Upper lobe of right lung (tissue), 1 donor: ENCODE measurements at regions not wholly inside any gene's neighbourhood (a gene's known extent, or its start where the extent isn't known, plus 50 kb on each side); places are given as distances from the start of the nearest gene placed in this dataset.
A peak's percentile ranks its signal among the peaks of the same experiment; 100 is the strongest.

Source experiments
- ATAC-seq: fragments of 200-7000 bp; cut with Tn5 transposase; one replicate; pipeline ENCODE4 v1.9.1; 2020; ENCODE audit warnings: mild to moderate bottlenecking, moderate library complexity
- DNase-seq: peaks from one replicate; pipeline ENCODE4 v3.0.0-alpha.2; 2020
- H3K27ac ChIP-seq: fragments of 200-600 bp; one replicate; pipeline ENCODE4 v1.8.0; 2022
- H3K27me3 ChIP-seq: fragments of 200-600 bp; one replicate; pipeline ENCODE4 v1.8.0; 2022; ENCODE audit warnings: mild to moderate bottlenecking
- H3K36me3 ChIP-seq: fragments of 200-600 bp; one replicate; pipeline ENCODE4 v1.8.0; 2022
- H3K4me1 ChIP-seq: fragments of 200-600 bp; one replicate; pipeline ENCODE4 v1.8.0; 2022
- H3K4me3 ChIP-seq: fragments of 200-600 bp; one replicate; pipeline ENCODE4 v1.8.0; 2022; ENCODE audit warnings: mild to moderate bottlenecking
- H3K9me3 ChIP-seq: fragments of 200-600 bp; one replicate; pipeline ENCODE4 v1.8.0; 2022
- intact Hi-C: fragments of 100-400 bp; cut with DNase I; formaldehyde crosslinking; loops from one replicate; pipeline ENCODE4 v1.11.0; 2022
- TF ChIP-seq, protein P1 (sequence below): fragments of 200-600 bp; IDR thresholded peaks from one replicate; pipeline ENCODE4 v1.8.0; 2022; ENCODE audit warnings: antibody characterized with exemption
- donor health status: DM: no; HTN: yes; CAD: no; lungs with severe emphysema.

DNA sequence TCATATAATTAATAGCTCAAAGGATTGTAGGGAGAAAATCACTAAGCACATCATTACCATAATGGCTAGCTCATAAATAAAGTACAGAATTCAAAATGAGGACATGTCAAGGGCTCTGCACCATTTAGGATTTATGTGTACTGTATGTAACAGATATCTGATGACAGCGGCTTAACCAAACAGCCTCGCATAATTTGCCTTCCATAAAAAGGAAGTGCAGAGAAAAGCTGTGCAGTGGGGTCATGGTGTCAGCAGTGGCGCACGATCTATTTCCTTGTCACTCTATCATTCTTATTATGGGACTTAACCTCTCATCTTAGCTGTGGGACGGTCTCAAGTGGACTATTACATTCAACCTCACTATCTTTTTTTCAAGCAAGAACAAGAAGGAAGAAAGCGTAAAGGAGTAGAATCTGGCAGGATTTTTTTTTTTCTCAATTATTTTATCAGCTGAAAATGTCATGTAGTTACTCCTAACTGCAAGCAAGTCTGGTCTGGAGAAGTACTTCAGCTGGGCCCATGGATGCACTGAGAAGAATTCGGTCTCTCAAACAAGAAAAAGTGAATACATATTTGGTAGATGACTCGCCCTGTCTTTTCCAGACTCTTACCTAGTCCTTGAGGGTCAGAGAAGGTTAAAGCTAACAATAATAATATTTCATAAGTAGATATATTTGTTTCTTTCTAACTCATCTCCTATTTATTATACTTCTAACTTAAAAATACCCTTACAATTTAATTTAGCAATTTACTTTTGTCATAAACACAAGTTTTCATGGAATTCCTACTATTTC lies 94.6 kb downstream of the COX18 start:
- H3K36me3 ChIP-seq = no peaks in the 10 kb centered on the region
- H3K27me3 ChIP-seq = no peaks in the 10 kb centered on the region
- H3K4me3 ChIP-seq = no peak overlapping the region
- ATAC-seq (no peak), DNase-seq (no peak)
- H3K4me1 ChIP-seq = peaks cover 6% of the 10 kb centered on the region
- no peaks in the 10 kb centered on the region for H3K9me3 ChIP-seq
- intact Hi-C loops = no loop called here
- TF ChIP-seq, protein P1, sequence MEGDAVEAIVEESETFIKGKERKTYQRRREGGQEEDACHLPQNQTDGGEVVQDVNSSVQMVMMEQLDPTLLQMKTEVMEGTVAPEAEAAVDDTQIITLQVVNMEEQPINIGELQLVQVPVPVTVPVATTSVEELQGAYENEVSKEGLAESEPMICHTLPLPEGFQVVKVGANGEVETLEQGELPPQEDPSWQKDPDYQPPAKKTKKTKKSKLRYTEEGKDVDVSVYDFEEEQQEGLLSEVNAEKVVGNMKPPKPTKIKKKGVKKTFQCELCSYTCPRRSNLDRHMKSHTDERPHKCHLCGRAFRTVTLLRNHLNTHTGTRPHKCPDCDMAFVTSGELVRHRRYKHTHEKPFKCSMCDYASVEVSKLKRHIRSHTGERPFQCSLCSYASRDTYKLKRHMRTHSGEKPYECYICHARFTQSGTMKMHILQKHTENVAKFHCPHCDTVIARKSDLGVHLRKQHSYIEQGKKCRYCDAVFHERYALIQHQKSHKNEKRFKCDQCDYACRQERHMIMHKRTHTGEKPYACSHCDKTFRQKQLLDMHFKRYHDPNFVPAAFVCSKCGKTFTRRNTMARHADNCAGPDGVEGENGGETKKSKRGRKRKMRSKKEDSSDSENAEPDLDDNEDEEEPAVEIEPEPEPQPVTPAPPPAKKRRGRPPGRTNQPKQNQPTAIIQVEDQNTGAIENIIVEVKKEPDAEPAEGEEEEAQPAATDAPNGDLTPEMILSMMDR = no peak
- H3K27ac ChIP-seq = no peak overlapping the region

DNA sequence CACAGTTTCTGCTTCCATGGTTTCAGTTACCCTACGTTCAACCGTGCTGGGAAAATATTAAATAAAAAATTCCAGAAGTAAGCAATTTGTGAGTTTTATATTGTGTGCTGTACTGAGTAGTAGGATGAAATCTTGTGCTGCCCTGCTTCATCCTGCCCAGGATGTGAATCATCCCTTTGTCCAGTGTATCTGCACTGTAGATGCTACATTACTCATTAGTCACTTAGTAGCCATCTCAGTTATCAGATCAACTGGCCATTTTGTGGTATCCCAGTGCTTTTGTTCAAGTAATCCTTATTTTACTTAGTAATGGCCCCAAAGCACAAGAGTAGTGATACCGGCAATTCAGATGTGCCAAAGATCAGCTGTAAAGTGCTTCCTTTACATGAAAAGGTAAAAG lies 97.9 kb downstream of the COX18 start:
- intact Hi-C loops = no loop called here

DNA sequence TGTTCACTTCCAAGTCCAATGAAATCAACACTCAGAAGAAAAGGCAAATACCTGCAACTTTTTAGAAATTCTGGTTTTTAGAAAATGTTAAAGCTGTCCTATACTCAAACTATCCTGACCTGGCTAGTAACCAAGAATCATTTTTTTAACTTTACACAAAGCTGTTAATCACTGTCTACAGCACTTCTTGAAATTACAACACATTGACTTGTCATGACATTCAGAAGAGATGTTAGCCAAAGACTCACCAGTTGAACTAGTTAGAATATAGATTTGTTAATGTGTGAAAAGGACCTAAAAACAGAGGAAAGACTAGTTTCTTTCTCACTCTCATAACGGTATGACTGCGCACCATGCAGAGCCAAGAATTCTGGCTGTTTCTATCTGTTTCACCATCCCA lies 98.8 kb downstream of the COX18 start:
- Histone ChIP-seq H3K36me3 (no peaks in the 10 kb centered on the region), H3K27me3 (no peaks in the 10 kb centered on the region), H3K27ac (no peak overlapping the region), H3K9me3 (no peaks in the 10 kb centered on the region), H3K4me3 (no peak overlapping the region), H3K4me1 (peaks cover 6% of the 10 kb centered on the region)
- ATAC-seq (no peak), DNase-seq (no peak)
- intact Hi-C loops = no loop called here
- TF ChIP-seq, protein P1 = no peak

More for the DNA sequence above, 97.9 kb downstream of the COX18 start:
- no peaks in the 10 kb centered on the region for H3K36me3 ChIP-seq
- H3K27ac ChIP-seq = no peak overlapping the region
- no peak overlapping the region for H3K4me3 ChIP-seq
- no peaks in the 10 kb centered on the region for H3K27me3 ChIP-seq
- no peaks in the 10 kb centered on the region for H3K9me3 ChIP-seq
- peaks cover 6% of the 10 kb centered on the region for H3K4me1 ChIP-seq
- DNase-seq (no peak), ATAC-seq (no peak)
- TF ChIP-seq, protein P1 = no peak

DNA sequence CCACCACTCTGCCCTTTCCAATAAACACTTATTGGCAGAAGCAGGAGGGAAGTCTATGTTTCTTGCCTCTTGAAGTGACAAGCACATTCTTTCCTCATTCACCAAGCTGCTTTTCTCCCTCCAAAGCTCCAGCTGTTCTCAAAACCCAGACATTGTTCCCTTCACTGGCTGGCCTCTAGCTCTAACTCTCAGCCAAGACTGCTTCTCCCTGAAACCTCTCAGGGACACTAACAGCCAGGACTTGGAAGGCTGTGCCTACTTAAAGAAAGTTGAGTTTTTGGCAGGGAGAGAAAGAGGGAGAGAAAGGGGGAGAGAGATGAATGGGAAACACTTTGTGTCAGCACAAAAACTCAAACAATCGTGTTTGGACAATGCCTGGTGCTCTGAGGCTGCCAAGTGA lies 99.5 kb downstream of the COX18 start:
- H3K27me3 ChIP-seq = no peaks in the 10 kb centered on the region
- H3K4me1 ChIP-seq = peaks cover 1% of the 10 kb centered on the region
- H3K27ac ChIP-seq = no peak overlapping the region
- intact Hi-C loops = no loop called here
- TF ChIP-seq, protein P1 = no peak
- H3K4me3 ChIP-seq = no peak overlapping the region
- H3K36me3 ChIP-seq = no peaks in the 10 kb centered on the region
- no peaks in the 10 kb centered on the region for H3K9me3 ChIP-seq
- DNase-seq = no peak
- ATAC-seq = peak; percentile 53

DNA sequence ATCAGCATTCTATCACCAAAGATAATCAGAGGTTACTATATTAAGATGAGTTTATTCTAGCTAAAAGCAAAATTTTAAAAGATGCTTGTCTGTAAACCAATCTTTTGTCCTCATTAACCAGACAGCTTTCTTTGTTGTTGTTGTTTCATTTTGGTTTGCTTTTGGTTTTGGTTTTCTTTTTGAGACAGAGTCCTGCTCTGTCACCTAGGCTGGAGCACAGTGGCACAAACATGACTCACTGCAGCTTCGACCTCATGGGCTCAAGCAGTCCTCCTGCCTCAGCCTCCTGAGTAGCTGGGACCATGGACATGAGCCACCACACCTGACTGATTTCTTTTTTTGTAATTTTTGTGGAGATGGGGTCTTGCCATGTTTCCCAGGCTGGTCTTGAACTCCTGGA lies 102.9 kb downstream of the COX18 start:
- TF ChIP-seq, protein P1 = no peak
- no peak for ATAC-seq
- intact Hi-C loops = no loop called here
- no peak for DNase-seq
- no peak overlapping the region for H3K4me3 ChIP-seq
- no peak overlapping the region for H3K27ac ChIP-seq
- H3K27me3 ChIP-seq = no peaks in the 10 kb centered on the region
- H3K9me3 ChIP-seq = no peaks in the 10 kb centered on the region
- no peaks in the 10 kb centered on the region for H3K4me1 ChIP-seq
- H3K36me3 ChIP-seq = no peaks in the 10 kb centered on the region
